NB4 (cell line): ENCODE measurements at regions not wholly inside any gene's neighbourhood (a gene's known extent, or its start where the extent isn't known, plus 50 kb on each side); places are given as distances from the start of the nearest gene placed in this dataset.

Experiments
- MYC ChIP-seq: IDR thresholded peaks from 2 replicates; pipeline ENCODE4 v1.6.1; 2011; ENCODE audit warnings: low read depth, low read length
- POLR2A ChIP-seq: IDR thresholded peaks from 2 replicates; pipeline ENCODE4 v1.6.1; 2011; ENCODE audit warnings: mild to moderate bottlenecking; ENCODE audit not compliant: insufficient read length; ENCODE audit errors: extremely low read depth
- TF ChIP-seq, protein P1 (sequence below): IDR thresholded peaks from one replicate; pipeline ENCODE4 v1.5.1; 2012; ENCODE audit warnings: low read depth, low read length
- TF ChIP-seq, protein P2 (sequence below): IDR thresholded peaks from 2 replicates; pipeline ENCODE4 v1.6.1; 2011; ENCODE audit warnings: low read depth, low read length

DNA sequence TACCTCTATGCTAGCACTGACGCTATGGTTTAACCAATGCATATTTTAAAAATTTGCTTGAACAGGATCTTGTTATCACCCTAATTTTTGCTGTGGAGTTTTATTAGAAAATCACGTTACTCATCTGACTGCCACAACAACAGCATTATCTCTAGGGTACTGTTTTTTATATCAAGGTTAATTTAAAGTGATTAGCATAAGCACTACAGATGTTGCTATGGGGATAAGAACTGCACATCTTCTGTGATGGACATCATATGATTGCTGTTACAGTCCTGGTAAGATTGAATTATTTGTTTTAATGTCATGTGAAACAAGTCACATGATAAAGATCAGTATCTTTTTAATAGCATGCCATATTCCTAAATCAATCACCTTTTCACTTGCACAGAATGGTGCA, 492.2 kb upstream of the ROBO2 start:
- TF ChIP-seq, protein P1, sequence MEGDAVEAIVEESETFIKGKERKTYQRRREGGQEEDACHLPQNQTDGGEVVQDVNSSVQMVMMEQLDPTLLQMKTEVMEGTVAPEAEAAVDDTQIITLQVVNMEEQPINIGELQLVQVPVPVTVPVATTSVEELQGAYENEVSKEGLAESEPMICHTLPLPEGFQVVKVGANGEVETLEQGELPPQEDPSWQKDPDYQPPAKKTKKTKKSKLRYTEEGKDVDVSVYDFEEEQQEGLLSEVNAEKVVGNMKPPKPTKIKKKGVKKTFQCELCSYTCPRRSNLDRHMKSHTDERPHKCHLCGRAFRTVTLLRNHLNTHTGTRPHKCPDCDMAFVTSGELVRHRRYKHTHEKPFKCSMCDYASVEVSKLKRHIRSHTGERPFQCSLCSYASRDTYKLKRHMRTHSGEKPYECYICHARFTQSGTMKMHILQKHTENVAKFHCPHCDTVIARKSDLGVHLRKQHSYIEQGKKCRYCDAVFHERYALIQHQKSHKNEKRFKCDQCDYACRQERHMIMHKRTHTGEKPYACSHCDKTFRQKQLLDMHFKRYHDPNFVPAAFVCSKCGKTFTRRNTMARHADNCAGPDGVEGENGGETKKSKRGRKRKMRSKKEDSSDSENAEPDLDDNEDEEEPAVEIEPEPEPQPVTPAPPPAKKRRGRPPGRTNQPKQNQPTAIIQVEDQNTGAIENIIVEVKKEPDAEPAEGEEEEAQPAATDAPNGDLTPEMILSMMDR: no peak
- TF ChIP-seq POLR2A (no peak), MYC (no peak)
- TF ChIP-seq, protein P2, sequence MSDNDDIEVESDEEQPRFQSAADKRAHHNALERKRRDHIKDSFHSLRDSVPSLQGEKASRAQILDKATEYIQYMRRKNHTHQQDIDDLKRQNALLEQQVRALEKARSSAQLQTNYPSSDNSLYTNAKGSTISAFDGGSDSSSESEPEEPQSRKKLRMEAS: no peak
